SK-N-SH (cell line): ENCODE measurements at regions not wholly inside any gene's neighbourhood (a gene's known extent, or its start where the extent isn't known, plus 50 kb on each side); places are given as distances from the start of the nearest gene placed in this dataset.

ENCODE experiments used
- CTCF ChIA-PET: fragments of 300-600, 350-600 bp; formaldehyde crosslinking; extraction: SDS; loops from one replicate; lab custom pipeline; 2021; lab: Yijun Ruan, JAX
- POLR2A ChIA-PET: fragments of 350-600 bp; sonication (Branson Sonifier 250); formaldehyde crosslinking; extraction: SDS; loops from one replicate; lab custom pipeline; 2020; ENCODE audit warnings: antibody characterized with exemption, inconsistent platforms; lab: Yijun Ruan, JAX
- DNase-seq: peaks from one replicate; pipeline ENCODE4 v3.0.0; 2012
- H2AFZ ChIP-seq: fragments of 200-600 bp; sonication (generic); 2 replicates; pipeline ENCODE4 v1.8.1; 2016; ENCODE audit warnings: antibody characterized with exemption, mild to moderate bottlenecking, low read depth
- H3F3A ChIP-seq: fragments of 200-600 bp; sonication (generic); replicated peaks from 2 replicates; pipeline ENCODE3; 2016; ENCODE audit warnings: antibody characterized with exemption, mild to moderate bottlenecking; ENCODE audit not compliant: insufficient read depth
- H3K27ac ChIP-seq, 2 experiments: fragments of 200-500 bp in 1 of 2; fragments of 200-600 bp in 1 of 2; sonication (Bioruptor generic) in 1 of 2; sonication (generic), shearing (Covaris generic) in 1 of 2; 2 replicates each; pipeline versions ENCODE4 v1.5.1 to v1.6.1; 2014 to 2016; ENCODE audit warnings: low read depth in 2 of 2, inconsistent platforms in 1 of 2, low read length in 1 of 2, mild to moderate bottlenecking in 1 of 2, mixed read lengths in 1 of 2
- H3K27me3 ChIP-seq: fragments of 200-600 bp; sonication (generic), shearing (Covaris generic); 2 replicates; pipeline ENCODE4 v1.6.1; 2016; ENCODE audit warnings: mixed run types; ENCODE audit not compliant: insufficient read depth
- H3K36me3 ChIP-seq, 2 experiments: fragments of 200-500 bp in 1 of 2; fragments of 200-600 bp in 1 of 2; sonication (Bioruptor generic) in 1 of 2; sonication (generic) in 1 of 2; replicated peaks in 1 of 2; 2 replicates each; pipeline versions ENCODE3 to v1.5.1; 2014 to 2016; ENCODE audit warnings: low read length in 1 of 2, mild to moderate bottlenecking in 1 of 2; ENCODE audit not compliant: insufficient read depth in 2 of 2, control insufficient read depth in 1 of 2
- H3K4me1 ChIP-seq, 2 experiments: fragments of 200-500 bp in 1 of 2; fragments of 200-600 bp in 1 of 2; sonication (Bioruptor generic) in 1 of 2; sonication (generic), shearing (Covaris generic) in 1 of 2; 2 replicates each; pipeline versions ENCODE4 v1.5.1 to v1.6.1; 2014 to 2016; ENCODE audit warnings: low read depth in 1 of 2, low read length in 1 of 2, mixed run types in 1 of 2; ENCODE audit not compliant: insufficient read depth in 2 of 2, control insufficient read depth in 1 of 2
- H3K4me2 ChIP-seq: fragments of 200-600 bp; sonication (generic), shearing (Covaris generic); 2 replicates; pipeline ENCODE4 v1.6.1; 2017; ENCODE audit warnings: mixed run types
- H3K4me3 ChIP-seq, 2 experiments: fragments of 200-500 bp in 1 of 2; fragments of 200-600 bp in 1 of 2; sonication (Bioruptor generic) in 1 of 2; sonication (generic), shearing (Covaris generic) in 1 of 2; 2 replicates each; pipeline versions ENCODE4 v1.5.1 to v1.8.1; 2014 to 2016; ENCODE audit warnings: low read depth in 2 of 2, inconsistent platforms in 1 of 2, low read length in 1 of 2, mild to moderate bottlenecking in 1 of 2, mixed read lengths in 1 of 2, moderate library complexity in 1 of 2
- H3K79me2 ChIP-seq: fragments of 200-600 bp; sonication (generic); 2 replicates; pipeline ENCODE4 v1.8.1; 2017; ENCODE audit warnings: mild to moderate bottlenecking; ENCODE audit not compliant: insufficient read depth
- H3K9ac ChIP-seq: fragments of 200-600 bp; sonication (generic); 2 replicates; pipeline ENCODE4 v1.6.1; 2017; ENCODE audit warnings: mixed run types
- H3K9me2 ChIP-seq: fragments of 200-600 bp; sonication (generic); 2 replicates; pipeline ENCODE4 v1.6.1; 2017; ENCODE audit warnings: mixed run types
- H3K9me3 ChIP-seq: fragments of 200-600 bp; sonication (generic); 2 replicates; pipeline ENCODE4 v1.6.1; 2017; ENCODE audit warnings: mixed run types, mild to moderate bottlenecking, moderate library complexity
- H4K20me1 ChIP-seq: fragments of 200-600 bp; sonication (generic); 2 replicates; pipeline ENCODE4 v1.6.1; 2017; ENCODE audit warnings: mild to moderate bottlenecking, mixed run types; ENCODE audit not compliant: insufficient read depth
- CHD2 ChIP-seq: fragments of 150-350 bp; IDR thresholded peaks from 2 replicates; pipeline ENCODE4 v1.6.1; 2018; ENCODE audit warnings: low read length; ENCODE audit not compliant: partially characterized antibody
- ELF1 ChIP-seq: IDR thresholded peaks from 2 replicates; pipeline ENCODE4 v1.4.0; 2012
- EP300 ChIP-seq, 2 experiments: IDR thresholded peaks; 2 replicates each; pipeline versions ENCODE4 v1.4.0 to v1.6.1; 2012; ENCODE audit warnings: borderline replicate concordance in 1 of 2, low read depth in 1 of 2, low read length in 1 of 2
- EZH2phosphoT487 ChIP-seq: fragments of 200-600 bp; sonication (generic); IDR thresholded peaks from 2 replicates; pipeline ENCODE4 v1.6.1; 2017; ENCODE audit warnings: low read depth, mixed run types, mild to moderate bottlenecking, antibody characterized with exemption, moderate library complexity, borderline replicate concordance
- FOSL2 ChIP-seq: IDR thresholded peaks from 2 replicates; pipeline ENCODE4 v1.4.0; 2012; ENCODE audit warnings: low read depth, mild to moderate bottlenecking, moderate library complexity, borderline replicate concordance
- GABPA ChIP-seq: IDR thresholded peaks from 2 replicates; pipeline ENCODE4 v1.4.0; 2012; ENCODE audit warnings: low read depth, mild to moderate bottlenecking
- JUND ChIP-seq: IDR thresholded peaks from 2 replicates; pipeline ENCODE4 v1.4.0; 2012
- MEF2A ChIP-seq: IDR thresholded peaks from 2 replicates; pipeline ENCODE4 v1.4.0; 2012; ENCODE audit warnings: low read depth, borderline replicate concordance
- MXI1 ChIP-seq: IDR thresholded peaks from 2 replicates; pipeline ENCODE4 v1.6.1; 2012; ENCODE audit warnings: mild to moderate bottlenecking, low read depth, low read length, improper control_type of control experiment
- NRF1 ChIP-seq: IDR thresholded peaks from 2 replicates; pipeline ENCODE4 v1.6.1; 2012; ENCODE audit warnings: low read depth, mild to moderate bottlenecking, low read length
- RAD21 ChIP-seq: IDR thresholded peaks from 2 replicates; pipeline ENCODE4 v1.6.1; 2012; ENCODE audit warnings: mild to moderate bottlenecking, low read length
- RCOR1 ChIP-seq: fragments of 150-350 bp; IDR thresholded peaks from 2 replicates; pipeline ENCODE4 v1.6.1; 2017; ENCODE audit warnings: antibody characterized with exemption, low read length
- SIN3A ChIP-seq: IDR thresholded peaks from 2 replicates; pipeline ENCODE4 v1.6.1; 2012; ENCODE audit warnings: low read depth, mild to moderate bottlenecking, low read length, moderate library complexity, borderline replicate concordance
- TAF1 ChIP-seq: IDR thresholded peaks from 2 replicates; pipeline ENCODE4 v1.6.1; 2012; ENCODE audit warnings: low read depth, mild to moderate bottlenecking, low read length, moderate library complexity, borderline replicate concordance
- TEAD4 ChIP-seq: IDR thresholded peaks from 2 replicates; pipeline ENCODE4 v1.4.0; 2012; ENCODE audit warnings: mild to moderate bottlenecking, borderline replicate concordance; ENCODE audit not compliant: insufficient read depth
- YY1 ChIP-seq: IDR thresholded peaks from 2 replicates; pipeline ENCODE4 v1.4.0; 2012; ENCODE audit warnings: low read depth, mild to moderate bottlenecking
- WGBS: methylation state at CpG from one replicate; pipeline ENCODE4 v1.1.6; 2017; ENCODE audit warnings: low lambda C conversion rate; 5-methylcytosine and 5-hydroxymethylcytosine counted together
- TF ChIP-seq, protein P1 (sequence below): IDR thresholded peaks from 2 replicates; pipeline ENCODE4 v1.6.1; 2012; ENCODE audit warnings: mild to moderate bottlenecking, low read depth, low read length, moderate library complexity
- TF ChIP-seq, protein P2 (sequence below): IDR thresholded peaks from 2 replicates; pipeline ENCODE4 v1.4.0; 2012; ENCODE audit warnings: low read depth
- TF ChIP-seq, protein P3 (sequence below): fragments of 150-350 bp; IDR thresholded peaks from 2 replicates; pipeline ENCODE4 v1.6.1; 2016; ENCODE audit warnings: mild to moderate bottlenecking, low read depth, low read length
- TF ChIP-seq, protein P4 (sequence below): fragments of 200-600 bp; sonication (generic); IDR thresholded peaks from 2 replicates; pipeline ENCODE4 v1.6.1; 2017; ENCODE audit warnings: antibody characterized with exemption, mild to moderate bottlenecking, moderate library complexity

DNA sequence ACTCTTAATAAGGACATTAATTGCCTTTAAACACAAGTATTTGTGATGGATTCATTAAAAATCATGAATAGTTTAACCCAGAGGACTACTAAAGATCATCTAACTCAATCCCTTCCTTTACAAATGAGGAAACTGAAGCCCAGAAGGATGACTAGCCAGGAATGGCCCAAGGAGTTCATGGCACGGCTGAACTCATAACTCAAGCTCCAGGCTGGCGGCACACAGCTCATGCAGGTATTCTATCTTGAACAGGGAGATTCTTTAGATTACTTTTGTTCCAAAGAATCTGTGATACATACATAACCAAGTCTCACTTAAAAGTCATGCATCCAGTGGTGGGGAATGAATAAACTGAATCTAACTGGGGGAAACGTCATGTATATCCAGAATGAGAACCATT, 495.5 kb downstream of the ACTL7B start:
- POLR2A ChIA-PET = no interaction called here

DNA sequence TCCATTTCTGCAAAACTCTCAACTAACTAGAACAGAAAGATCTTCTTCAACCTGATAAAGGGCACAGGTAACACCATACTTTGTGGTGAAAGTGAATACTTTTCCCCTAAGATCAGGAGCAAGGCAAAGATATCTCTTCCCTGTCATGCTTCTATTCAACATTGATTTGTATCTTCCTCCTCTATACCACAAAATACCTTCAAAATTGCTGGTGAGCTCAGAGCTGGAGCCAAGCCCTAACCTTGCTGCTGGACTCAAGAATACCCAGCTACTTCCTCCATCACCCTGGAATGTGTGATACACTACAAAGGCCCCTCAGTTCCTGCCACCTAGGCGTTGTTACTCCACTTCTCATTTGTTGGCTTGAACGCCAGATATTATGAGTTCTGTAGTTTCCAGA, 499.0 kb downstream of the ACTL7B start:
- DNase-seq = no peak
- Histone ChIP-seq H3K9me2 (no peaks in the 10 kb centered on the region), H3K4me3 (no peak overlapping the region), H3K4me2 (no peak overlapping the region), H3K27ac (no peak overlapping the region), H2AFZ (no peak overlapping the region), H4K20me1 (no peaks in the 10 kb centered on the region), H3K9me3 (no peaks in the 10 kb centered on the region), H3K79me2 (no peaks in the 10 kb centered on the region), H3K9ac (no peak overlapping the region)
- POLR2A ChIA-PET = no interaction called here
- TF ChIP-seq GABPA (no peak), RCOR1 (no peak), ELF1 (no peak), TEAD4 (no peak), JUND (no peak), YY1 (no peak), EP300 (IDR thresholded peaks at IDR 0.05; ENCODE audit: borderline replicate concordance in 1 of 2, low read depth in 1 of 2, low read length in 1 of 2) (no peak), TAF1 (no peak), SIN3A (no peak), MXI1 (no peak), MEF2A (no peak), NRF1 (no peak), FOSL2 (no peak), CHD2 (no peak)
- TF ChIP-seq, protein P1, sequence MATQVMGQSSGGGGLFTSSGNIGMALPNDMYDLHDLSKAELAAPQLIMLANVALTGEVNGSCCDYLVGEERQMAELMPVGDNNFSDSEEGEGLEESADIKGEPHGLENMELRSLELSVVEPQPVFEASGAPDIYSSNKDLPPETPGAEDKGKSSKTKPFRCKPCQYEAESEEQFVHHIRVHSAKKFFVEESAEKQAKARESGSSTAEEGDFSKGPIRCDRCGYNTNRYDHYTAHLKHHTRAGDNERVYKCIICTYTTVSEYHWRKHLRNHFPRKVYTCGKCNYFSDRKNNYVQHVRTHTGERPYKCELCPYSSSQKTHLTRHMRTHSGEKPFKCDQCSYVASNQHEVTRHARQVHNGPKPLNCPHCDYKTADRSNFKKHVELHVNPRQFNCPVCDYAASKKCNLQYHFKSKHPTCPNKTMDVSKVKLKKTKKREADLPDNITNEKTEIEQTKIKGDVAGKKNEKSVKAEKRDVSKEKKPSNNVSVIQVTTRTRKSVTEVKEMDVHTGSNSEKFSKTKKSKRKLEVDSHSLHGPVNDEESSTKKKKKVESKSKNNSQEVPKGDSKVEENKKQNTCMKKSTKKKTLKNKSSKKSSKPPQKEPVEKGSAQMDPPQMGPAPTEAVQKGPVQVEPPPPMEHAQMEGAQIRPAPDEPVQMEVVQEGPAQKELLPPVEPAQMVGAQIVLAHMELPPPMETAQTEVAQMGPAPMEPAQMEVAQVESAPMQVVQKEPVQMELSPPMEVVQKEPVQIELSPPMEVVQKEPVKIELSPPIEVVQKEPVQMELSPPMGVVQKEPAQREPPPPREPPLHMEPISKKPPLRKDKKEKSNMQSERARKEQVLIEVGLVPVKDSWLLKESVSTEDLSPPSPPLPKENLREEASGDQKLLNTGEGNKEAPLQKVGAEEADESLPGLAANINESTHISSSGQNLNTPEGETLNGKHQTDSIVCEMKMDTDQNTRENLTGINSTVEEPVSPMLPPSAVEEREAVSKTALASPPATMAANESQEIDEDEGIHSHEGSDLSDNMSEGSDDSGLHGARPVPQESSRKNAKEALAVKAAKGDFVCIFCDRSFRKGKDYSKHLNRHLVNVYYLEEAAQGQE = no peak
- TF ChIP-seq, protein P2, sequence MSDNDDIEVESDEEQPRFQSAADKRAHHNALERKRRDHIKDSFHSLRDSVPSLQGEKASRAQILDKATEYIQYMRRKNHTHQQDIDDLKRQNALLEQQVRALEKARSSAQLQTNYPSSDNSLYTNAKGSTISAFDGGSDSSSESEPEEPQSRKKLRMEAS = no peak
- TF ChIP-seq, protein P3, sequence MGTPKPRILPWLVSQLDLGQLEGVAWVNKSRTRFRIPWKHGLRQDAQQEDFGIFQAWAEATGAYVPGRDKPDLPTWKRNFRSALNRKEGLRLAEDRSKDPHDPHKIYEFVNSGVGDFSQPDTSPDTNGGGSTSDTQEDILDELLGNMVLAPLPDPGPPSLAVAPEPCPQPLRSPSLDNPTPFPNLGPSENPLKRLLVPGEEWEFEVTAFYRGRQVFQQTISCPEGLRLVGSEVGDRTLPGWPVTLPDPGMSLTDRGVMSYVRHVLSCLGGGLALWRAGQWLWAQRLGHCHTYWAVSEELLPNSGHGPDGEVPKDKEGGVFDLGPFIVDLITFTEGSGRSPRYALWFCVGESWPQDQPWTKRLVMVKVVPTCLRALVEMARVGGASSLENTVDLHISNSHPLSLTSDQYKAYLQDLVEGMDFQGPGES = no peak
- TF ChIP-seq, protein P4, sequence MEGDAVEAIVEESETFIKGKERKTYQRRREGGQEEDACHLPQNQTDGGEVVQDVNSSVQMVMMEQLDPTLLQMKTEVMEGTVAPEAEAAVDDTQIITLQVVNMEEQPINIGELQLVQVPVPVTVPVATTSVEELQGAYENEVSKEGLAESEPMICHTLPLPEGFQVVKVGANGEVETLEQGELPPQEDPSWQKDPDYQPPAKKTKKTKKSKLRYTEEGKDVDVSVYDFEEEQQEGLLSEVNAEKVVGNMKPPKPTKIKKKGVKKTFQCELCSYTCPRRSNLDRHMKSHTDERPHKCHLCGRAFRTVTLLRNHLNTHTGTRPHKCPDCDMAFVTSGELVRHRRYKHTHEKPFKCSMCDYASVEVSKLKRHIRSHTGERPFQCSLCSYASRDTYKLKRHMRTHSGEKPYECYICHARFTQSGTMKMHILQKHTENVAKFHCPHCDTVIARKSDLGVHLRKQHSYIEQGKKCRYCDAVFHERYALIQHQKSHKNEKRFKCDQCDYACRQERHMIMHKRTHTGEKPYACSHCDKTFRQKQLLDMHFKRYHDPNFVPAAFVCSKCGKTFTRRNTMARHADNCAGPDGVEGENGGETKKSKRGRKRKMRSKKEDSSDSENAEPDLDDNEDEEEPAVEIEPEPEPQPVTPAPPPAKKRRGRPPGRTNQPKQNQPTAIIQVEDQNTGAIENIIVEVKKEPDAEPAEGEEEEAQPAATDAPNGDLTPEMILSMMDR = no peak
- TF ChIP-seq, all 33 proteins: peak for 0
- 7% methylated on average over 2 of the region's 2 CpGs for WGBS
- H3K27me3 ChIP-seq = no peaks in the 10 kb centered on the region
- CTCF ChIA-PET = no interaction called here
- no peaks in the 10 kb centered on the region for H3K4me1 ChIP-seq
- H3F3A ChIP-seq = no peaks in the 10 kb centered on the region
- H3K36me3 ChIP-seq = no peaks in the 10 kb centered on the region

More for the DNA sequence above, 495.5 kb downstream of the ACTL7B start:
- H3K4me1 ChIP-seq = no peaks in the 10 kb centered on the region
- no peaks in the 10 kb centered on the region for H3K9me2 ChIP-seq
- H3K4me2 ChIP-seq = no peak overlapping the region
- CTCF ChIA-PET = interaction anchor here (1.6 kb wide), 1 partner anchor 12 kb away, joined by 4 read pairs; no protein-coding TSS in a partner anchor
- H3F3A ChIP-seq = no peaks in the 10 kb centered on the region
- H3K36me3 ChIP-seq = no peaks in the 10 kb centered on the region
- no peaks in the 10 kb centered on the region for H3K79me2 ChIP-seq
- H3K4me3 ChIP-seq = no peak overlapping the region
- H3K27me3 ChIP-seq = peaks cover 5% of the 10 kb centered on the region; the same call in 1 of the 2 replicates
- H2AFZ ChIP-seq = no peak overlapping the region
- no peak overlapping the region for H3K27ac ChIP-seq
- no peak for TF ChIP-seq RAD21
- no peak for TF ChIP-seq TEAD4
- TF ChIP-seq, protein P2 = no peak
- TF ChIP-seq EZH2phosphoT487 = no peak
- no peak for TF ChIP-seq CHD2
- TF ChIP-seq FOSL2 = no peak
- TF ChIP-seq RCOR1 = no peak
- TF ChIP-seq MXI1 = no peak
- TF ChIP-seq JUND = no peak
- no peak for TF ChIP-seq GABPA
- no peak for DNase-seq
- WGBS = 50% methylated on average over 3 of the region's 3 CpGs
- no peak overlapping the region for H3K9ac ChIP-seq
- H4K20me1 ChIP-seq = no peaks in the 10 kb centered on the region
- H3K9me3 ChIP-seq = no peaks in the 10 kb centered on the region
